ENCODE measurements at regions not wholly inside any gene's neighbourhood (a gene's known extent, or its start where the extent isn't known, plus 50 kb on each side); places are given as distances from the start of the nearest gene placed in this dataset.

- no peak for TF ChIP-seq CTCF (IDR thresholded peaks at IDR 0.05; ENCODE audit: insufficient read depth, low read length)
- peak; percentile 88 for DNase-seq (ENCODE audit: low read depth)
- H3K4me3 ChIP-seq (ENCODE audit: low read depth, low read length), result no peak overlapping the region
These were observed 339.7 kb upstream of the HS3ST1 start for GRCh38 chr4:11768251-11768972.

GRCh38 chr4:11765849-11766453 is 337.3 kb upstream of the HS3ST1 start:
- DNase-seq (ENCODE audit: low read depth), result peak; percentile 69
- TF ChIP-seq CTCF (IDR thresholded peaks at IDR 0.05; ENCODE audit: insufficient read depth, low read length), result peak; percentile 81
- H3K4me3 ChIP-seq (ENCODE audit: low read depth, low read length), result no peak overlapping the region

- TF ChIP-seq CTCF (IDR thresholded peaks at IDR 0.05; ENCODE audit: insufficient read depth, low read length), result no peak
- H3K4me3 ChIP-seq (ENCODE audit: low read depth, low read length), result no peak overlapping the region
These were observed 319.6 kb upstream of the HS3ST1 start for GRCh38 chr4:11748164-11748872.

GRCh38 chr4:11746734-11747133 is 318.0 kb upstream of the HS3ST1 start:
- TF ChIP-seq CTCF (IDR thresholded peaks at IDR 0.05; ENCODE audit: insufficient read depth, low read length), result no peak
- peak; percentile 83 for DNase-seq (ENCODE audit: low read depth)
- H3K4me3 ChIP-seq (ENCODE audit: low read depth, low read length), result no peak overlapping the region

More at GRCh38 chr4:11748164-11748872, 319.6 kb upstream of the HS3ST1 start:
- peak; percentile 91 for DNase-seq (ENCODE audit: low read depth)

GRCh38 chr4:11743976-11744375 is 315.3 kb upstream of the HS3ST1 start:
- no peak for DNase-seq (ENCODE audit: low read depth)
- no peak overlapping the region for H3K4me3 ChIP-seq (ENCODE audit: low read depth, low read length)
- TF ChIP-seq CTCF (IDR thresholded peaks at IDR 0.05; ENCODE audit: insufficient read depth, low read length), result no peak

GRCh38 chr4:11743236-11743635 is 314.5 kb upstream of the HS3ST1 start:
- TF ChIP-seq CTCF (IDR thresholded peaks at IDR 0.05; ENCODE audit: insufficient read depth, low read length), result no peak
- no peak for DNase-seq (ENCODE audit: low read depth)
- no peak overlapping the region for H3K4me3 ChIP-seq (ENCODE audit: low read depth, low read length)
